ENCODE measurements at regions not wholly inside any gene's neighbourhood (a gene's known extent, or its start where the extent isn't known, plus 50 kb on each side); places are given as distances from the start of the nearest gene placed in this dataset.

DNA sequence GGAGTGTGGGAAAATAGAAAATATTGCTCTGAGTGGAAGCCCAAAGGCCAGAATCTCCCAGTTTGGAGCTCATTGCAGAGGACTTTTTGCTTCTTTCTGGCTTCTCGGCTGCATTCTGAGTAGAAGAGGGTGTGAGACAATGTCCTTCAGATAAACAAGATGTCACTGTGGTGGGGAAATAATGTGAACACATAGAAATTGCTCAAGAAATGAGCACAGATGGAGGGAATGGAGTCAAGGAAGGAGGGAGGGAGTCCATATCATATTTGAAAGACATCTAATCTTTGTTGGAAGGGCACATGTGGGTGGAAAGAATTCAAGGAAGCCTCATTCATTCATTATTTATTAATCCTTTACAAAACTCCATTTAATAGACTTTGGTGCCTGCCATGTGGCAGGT, 145.3 kb downstream of the FAM43A start:
- intact Hi-C loops (cut with micrococcal nuclease; ENCODE audit: unreplicated experiment) = no loop called here
- in situ Hi-C loops (cut with HindIII; ENCODE audit: low pct_unique_long_range_greater_than_20kb, low sequenced_read_pairs) = no loop called here
- POLR2A ChIA-PET = no interaction called here

GRCh38 chr3:194832346-194833104, 146.8 kb downstream of the FAM43A start:
- in situ Hi-C loops (cut with HindIII; ENCODE audit: low pct_unique_long_range_greater_than_20kb, low sequenced_read_pairs) (no loop called here), intact Hi-C loops (cut with micrococcal nuclease; ENCODE audit: unreplicated experiment) (no loop called here)
- TF ChIP-seq POLR2AphosphoS5 (IDR thresholded peaks at IDR 0.05; ENCODE audit: low read depth, low read length) = no peak
- no peak for TF ChIP-seq CTCF (IDR thresholded peaks at IDR 0.05)
- TF ChIP-seq TCF7L2 (IDR thresholded peaks at IDR 0.05; ENCODE audit: low read depth, low read length) = no peak
- TF ChIP-seq, protein P1, sequence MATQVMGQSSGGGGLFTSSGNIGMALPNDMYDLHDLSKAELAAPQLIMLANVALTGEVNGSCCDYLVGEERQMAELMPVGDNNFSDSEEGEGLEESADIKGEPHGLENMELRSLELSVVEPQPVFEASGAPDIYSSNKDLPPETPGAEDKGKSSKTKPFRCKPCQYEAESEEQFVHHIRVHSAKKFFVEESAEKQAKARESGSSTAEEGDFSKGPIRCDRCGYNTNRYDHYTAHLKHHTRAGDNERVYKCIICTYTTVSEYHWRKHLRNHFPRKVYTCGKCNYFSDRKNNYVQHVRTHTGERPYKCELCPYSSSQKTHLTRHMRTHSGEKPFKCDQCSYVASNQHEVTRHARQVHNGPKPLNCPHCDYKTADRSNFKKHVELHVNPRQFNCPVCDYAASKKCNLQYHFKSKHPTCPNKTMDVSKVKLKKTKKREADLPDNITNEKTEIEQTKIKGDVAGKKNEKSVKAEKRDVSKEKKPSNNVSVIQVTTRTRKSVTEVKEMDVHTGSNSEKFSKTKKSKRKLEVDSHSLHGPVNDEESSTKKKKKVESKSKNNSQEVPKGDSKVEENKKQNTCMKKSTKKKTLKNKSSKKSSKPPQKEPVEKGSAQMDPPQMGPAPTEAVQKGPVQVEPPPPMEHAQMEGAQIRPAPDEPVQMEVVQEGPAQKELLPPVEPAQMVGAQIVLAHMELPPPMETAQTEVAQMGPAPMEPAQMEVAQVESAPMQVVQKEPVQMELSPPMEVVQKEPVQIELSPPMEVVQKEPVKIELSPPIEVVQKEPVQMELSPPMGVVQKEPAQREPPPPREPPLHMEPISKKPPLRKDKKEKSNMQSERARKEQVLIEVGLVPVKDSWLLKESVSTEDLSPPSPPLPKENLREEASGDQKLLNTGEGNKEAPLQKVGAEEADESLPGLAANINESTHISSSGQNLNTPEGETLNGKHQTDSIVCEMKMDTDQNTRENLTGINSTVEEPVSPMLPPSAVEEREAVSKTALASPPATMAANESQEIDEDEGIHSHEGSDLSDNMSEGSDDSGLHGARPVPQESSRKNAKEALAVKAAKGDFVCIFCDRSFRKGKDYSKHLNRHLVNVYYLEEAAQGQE (IDR thresholded peaks at IDR 0.05; ENCODE audit: insufficient read depth in 1 of 2, low read depth in 2 of 2, low read length in 1 of 2) = no peak
- no peak for TF ChIP-seq SIN3A (IDR thresholded peaks at IDR 0.05; ENCODE audit: borderline replicate concordance, insufficient read depth, low read depth, low read length)
- Histone ChIP-seq H3K36me3 (ENCODE audit: control insufficient read depth, insufficient read depth, low read length) (no peaks in the 10 kb centered on the region), H3K4me3 (ENCODE audit: low read depth in 2 of 2, low read length in 2 of 2) (no peak overlapping the region), H3K27me3 (ENCODE audit: control insufficient read depth, insufficient read depth, low read length) (no peaks in the 10 kb centered on the region), H3K27ac (ENCODE audit: low read length) (no peak overlapping the region), H3K4me1 (ENCODE audit: control insufficient read depth, insufficient read depth, low read length) (no peaks in the 10 kb centered on the region), H3K9me3 (ENCODE audit: control insufficient read depth, insufficient read depth, low read depth, low read length) (no peaks in the 10 kb centered on the region)
- POLR2A ChIA-PET = no interaction called here
- DNase-seq (ENCODE audit: low read depth, low spot score) = no peak
- ATAC-seq = no peak
- CTCF ChIA-PET = no interaction called here
- BruUV-seq (replicated peaks) = no TSS peak

More for the DNA sequence above, 145.3 kb downstream of the FAM43A start:
- Histone ChIP-seq H3K4me1 (ENCODE audit: control insufficient read depth, insufficient read depth, low read length) (no peaks in the 10 kb centered on the region), H3K4me3 (ENCODE audit: low read depth in 2 of 2, low read length in 2 of 2) (no peak overlapping the region), H3K9me3 (ENCODE audit: control insufficient read depth, insufficient read depth, low read depth, low read length) (no peaks in the 10 kb centered on the region), H3K27ac (ENCODE audit: low read length) (no peak overlapping the region), H3K27me3 (ENCODE audit: control insufficient read depth, insufficient read depth, low read length) (no peaks in the 10 kb centered on the region), H3K36me3 (ENCODE audit: control insufficient read depth, insufficient read depth, low read length) (no peaks in the 10 kb centered on the region)
- ATAC-seq (no peak), DNase-seq (ENCODE audit: low read depth, low spot score) (no peak)
- CTCF ChIA-PET = no interaction called here
- TF ChIP-seq, protein P1 (IDR thresholded peaks at IDR 0.05; ENCODE audit: insufficient read depth in 1 of 2, low read depth in 2 of 2, low read length in 1 of 2) = no peak
- TF ChIP-seq CTCF (IDR thresholded peaks at IDR 0.05) (no peak), SIN3A (IDR thresholded peaks at IDR 0.05; ENCODE audit: borderline replicate concordance, insufficient read depth, low read depth, low read length) (no peak), TCF7L2 (IDR thresholded peaks at IDR 0.05; ENCODE audit: low read depth, low read length) (no peak), POLR2AphosphoS5 (IDR thresholded peaks at IDR 0.05; ENCODE audit: low read depth, low read length) (no peak)
- BruUV-seq (replicated peaks) = no TSS peak

Measured in Panc1 (cell line).